IPS-18a (cell line): ENCODE measurements at regions not wholly inside any gene's neighbourhood (a gene's known extent, or its start where the extent isn't known, plus 50 kb on each side); places are given as distances from the start of the nearest gene placed in this dataset.
"Not testable (repeated sequence)": the region's sequence is repeated elsewhere in the genome, so short reads cannot be mapped to it uniquely, and the experiment has no call there.

ENCODE experiments used
- H3K27ac ChIP-seq: one replicate; pipeline ENCODE4 v1.5.1; 2013; ENCODE audit warnings: low read length
- H3K27me3 ChIP-seq: one replicate; pipeline ENCODE4 v1.6.1; 2013; ENCODE audit warnings: mild to moderate bottlenecking, low read length; ENCODE audit not compliant: control insufficient read depth, insufficient read depth
- H3K36me3 ChIP-seq: one replicate; pipeline ENCODE4 v1.6.1; 2013; ENCODE audit warnings: low read depth, low read length; ENCODE audit not compliant: control insufficient read depth
- H3K4me1 ChIP-seq: one replicate; pipeline ENCODE4 v1.6.1; 2013; ENCODE audit warnings: low read depth, low read length; ENCODE audit not compliant: control insufficient read depth
- H3K4me3 ChIP-seq: one replicate; pipeline ENCODE4 v1.5.1; 2013; ENCODE audit warnings: low read length
- H3K9ac ChIP-seq: one replicate; pipeline ENCODE4 v1.6.1; 2013; ENCODE audit warnings: mild to moderate bottlenecking, low read length, moderate library complexity
- H3K9me3 ChIP-seq: one replicate; pipeline ENCODE4 v1.6.1; 2013; ENCODE audit warnings: low read depth, low read length; ENCODE audit not compliant: control insufficient read depth

DNA sequence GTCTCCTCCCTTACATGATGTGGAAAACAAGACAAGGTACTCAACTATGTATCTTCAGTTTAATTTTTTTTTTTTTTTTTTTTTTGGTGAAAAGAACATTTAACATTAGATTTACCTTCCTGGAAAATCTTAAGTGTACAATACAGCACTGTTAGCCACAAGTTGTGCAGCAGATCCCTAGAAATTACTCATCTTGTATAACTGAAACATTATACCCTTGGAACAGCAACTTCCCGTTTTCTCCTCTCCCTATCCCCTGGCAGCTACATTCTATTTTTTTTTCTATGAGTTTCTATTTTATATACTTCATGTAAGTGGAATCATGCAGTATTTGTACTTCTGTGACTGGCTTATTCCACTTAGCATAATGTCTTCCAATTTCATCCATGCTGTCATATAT is 421.9 kb upstream of the FTMT start:
- Histone ChIP-seq H3K27me3 (no peaks in the 10 kb centered on the region), H3K4me3 (no peak overlapping the region), H3K4me1 (no peaks in the 10 kb centered on the region), H3K9me3 (no peaks in the 10 kb centered on the region), H3K27ac (no peak overlapping the region), H3K36me3 (no peaks in the 10 kb centered on the region), H3K9ac (no peak overlapping the region)

DNA sequence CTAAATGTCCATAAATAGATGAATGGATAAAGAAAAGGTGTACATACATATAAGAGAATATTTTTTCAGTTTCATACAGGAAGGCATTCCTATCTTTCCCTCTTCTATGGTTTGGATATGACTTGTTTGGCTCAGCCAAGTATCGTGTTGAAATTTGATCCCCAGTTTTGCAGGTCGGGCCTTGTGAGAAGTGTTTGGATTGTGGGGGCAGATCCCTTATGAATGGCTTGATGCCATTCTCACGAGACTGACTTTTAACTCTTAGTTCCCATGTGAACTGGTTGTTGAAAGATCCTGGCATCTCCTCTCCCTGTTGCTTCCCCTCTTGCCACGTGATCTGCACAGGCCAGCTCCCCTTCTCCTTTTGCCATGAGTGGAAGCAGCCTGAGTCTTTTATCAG is 421.1 kb upstream of the FTMT start:
- Histone ChIP-seq H3K36me3 (no peaks in the 10 kb centered on the region), H3K9me3 (no peaks in the 10 kb centered on the region), H3K4me1 (no peaks in the 10 kb centered on the region), H3K27ac (no peak overlapping the region), H3K27me3 (no peaks in the 10 kb centered on the region), H3K9ac (no peak overlapping the region), H3K4me3 (no peak overlapping the region)

DNA sequence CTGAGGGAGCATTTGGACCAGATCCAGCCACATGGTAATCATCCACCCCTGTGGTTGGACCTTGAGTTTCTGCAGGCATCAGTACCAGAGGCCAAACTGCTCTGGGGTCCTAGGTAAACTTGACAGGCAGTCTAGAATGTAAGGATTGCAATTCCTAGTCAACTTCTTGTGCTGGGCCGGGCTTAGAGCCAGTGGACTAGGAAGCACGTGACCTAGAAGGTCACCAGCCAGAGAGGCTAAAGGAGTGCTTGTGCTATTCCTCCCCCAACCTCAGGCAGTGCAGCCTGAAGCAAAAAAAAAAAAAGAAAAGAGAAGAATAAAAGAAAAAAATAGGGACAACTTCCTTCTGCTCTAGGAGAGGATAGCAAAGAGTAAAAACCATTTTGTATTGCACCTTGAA is 406.2 kb upstream of the FTMT start:
- Histone ChIP-seq H3K4me3 (no peak overlapping the region), H3K9ac (no peak overlapping the region), H3K27me3 (no peaks in the 10 kb centered on the region), H3K4me1 (no peaks in the 10 kb centered on the region), H3K36me3 (no peaks in the 10 kb centered on the region), H3K27ac (no peak overlapping the region), H3K9me3 (no peaks in the 10 kb centered on the region)

DNA sequence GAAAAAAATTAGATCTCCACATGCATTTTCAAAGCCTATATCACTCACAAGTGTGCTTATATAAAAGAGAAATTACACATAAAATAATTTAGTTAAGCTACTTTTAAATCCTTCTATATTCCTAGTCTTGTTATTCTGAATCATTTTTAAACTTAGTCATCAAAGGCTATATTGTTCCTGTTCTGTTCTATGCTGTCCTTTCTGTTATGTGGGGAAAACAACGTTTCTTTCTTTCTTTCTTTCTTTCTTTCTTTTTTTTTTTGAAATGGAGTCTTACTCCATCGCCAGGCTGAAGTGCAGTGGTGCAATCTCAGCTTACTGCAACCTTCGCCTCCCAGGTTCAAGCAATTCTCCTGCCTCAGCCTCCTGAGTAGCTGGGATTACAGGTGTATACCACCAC is 389.2 kb upstream of the FTMT start:
- no peaks in the 10 kb centered on the region for H3K36me3 ChIP-seq
- H3K9ac ChIP-seq: no peak overlapping the region
- H3K4me1 ChIP-seq: no peaks in the 10 kb centered on the region
- H3K9me3 ChIP-seq: no peaks in the 10 kb centered on the region
- H3K27ac ChIP-seq: no peak overlapping the region
- no peaks in the 10 kb centered on the region for H3K27me3 ChIP-seq
- H3K4me3 ChIP-seq: no peak overlapping the region

DNA sequence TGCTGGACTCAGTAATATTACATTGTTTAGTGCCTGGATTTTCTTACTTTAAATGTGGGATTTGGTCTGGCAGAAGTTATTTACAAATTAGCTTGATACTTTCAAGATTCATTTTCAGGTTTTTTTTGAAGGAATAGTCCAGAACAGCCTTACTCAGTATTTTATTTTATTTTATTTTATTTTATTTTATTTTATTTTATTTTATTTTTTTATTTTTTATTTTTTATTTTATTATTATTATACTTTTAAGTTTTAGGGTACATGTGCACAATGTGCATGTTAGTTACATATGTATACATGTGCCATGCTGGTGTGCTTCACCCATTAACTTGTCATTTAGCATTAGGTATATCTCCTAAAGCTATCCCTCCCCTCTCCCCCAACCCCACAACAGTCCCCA is 380.5 kb upstream of the FTMT start:
- not testable (repeated sequence) for H3K36me3 ChIP-seq

DNA sequence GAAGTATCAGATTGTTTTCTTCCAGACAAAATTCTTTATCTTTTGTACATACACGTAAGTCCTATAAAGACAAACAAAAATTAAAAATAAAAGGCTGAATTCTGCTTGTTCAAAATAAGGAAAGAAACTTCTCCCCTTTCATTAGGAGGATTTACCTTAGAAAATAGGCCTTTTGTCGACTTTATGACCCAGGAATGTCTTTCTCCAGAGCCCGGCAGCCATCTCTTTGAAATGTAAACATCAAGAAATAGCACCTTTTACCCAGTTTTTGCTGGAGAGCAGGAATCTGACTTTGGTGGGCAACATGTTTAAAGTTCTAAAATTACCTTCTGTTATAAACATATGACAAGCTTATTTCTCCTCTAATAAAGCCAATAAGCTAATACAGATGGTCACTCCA is 373.0 kb upstream of the FTMT start:
- no peak overlapping the region for H3K9ac ChIP-seq
- no peak overlapping the region for H3K27ac ChIP-seq
- H3K36me3 ChIP-seq: no peaks in the 10 kb centered on the region
- no peaks in the 10 kb centered on the region for H3K27me3 ChIP-seq
- no peaks in the 10 kb centered on the region for H3K9me3 ChIP-seq
- peaks cover 16% of the 10 kb centered on the region for H3K4me1 ChIP-seq
- peak overlapping the region; percentile 1 for H3K4me3 ChIP-seq

More for the DNA sequence above, 380.5 kb upstream of the FTMT start:
- not testable (repeated sequence) for H3K4me1 ChIP-seq, H3K9me3 ChIP-seq, H3K27ac ChIP-seq, H3K4me3 ChIP-seq, H3K9ac ChIP-seq, H3K27me3 ChIP-seq

DNA sequence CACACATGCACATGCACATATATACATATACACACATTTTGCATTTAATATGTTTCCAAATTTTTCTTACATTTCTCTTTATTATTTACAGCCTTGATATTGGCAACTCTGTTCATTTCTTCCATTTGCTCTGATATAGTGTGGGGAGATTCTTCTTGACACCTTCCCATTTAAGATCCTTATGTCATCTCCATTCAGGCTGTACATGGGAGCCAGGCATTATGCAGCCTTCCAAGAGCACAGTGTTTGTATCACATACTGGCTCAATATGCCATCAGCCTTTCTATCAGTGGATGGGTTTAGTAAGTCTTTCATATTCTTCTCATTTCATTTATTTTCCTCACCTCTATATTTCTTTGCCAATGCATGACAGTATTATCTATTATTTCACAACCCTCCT is 372.3 kb upstream of the FTMT start:
- Histone ChIP-seq H3K4me1 (peaks cover 16% of the 10 kb centered on the region), H3K36me3 (no peaks in the 10 kb centered on the region), H3K9ac (no peak overlapping the region), H3K27me3 (no peaks in the 10 kb centered on the region), H3K4me3 (no peak overlapping the region), H3K9me3 (no peaks in the 10 kb centered on the region), H3K27ac (no peak overlapping the region)

DNA sequence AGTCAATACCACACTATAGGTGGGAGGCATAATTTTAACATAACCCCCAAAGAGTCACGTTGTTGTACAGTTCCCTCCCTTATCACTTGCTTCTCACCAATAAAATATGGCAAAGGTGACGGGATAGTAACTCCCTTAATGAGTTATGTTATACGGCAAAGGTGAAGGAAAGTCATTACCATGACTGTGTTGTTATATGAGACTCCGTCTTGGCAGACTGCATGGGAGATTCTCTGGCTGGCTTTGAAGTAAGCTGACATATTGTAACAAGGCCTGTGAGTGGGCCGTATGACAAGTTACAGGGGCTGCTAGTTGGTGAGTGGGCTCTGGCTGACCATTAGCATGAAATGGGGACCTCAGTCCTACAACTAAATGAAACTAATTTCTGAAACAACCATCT is 366.4 kb upstream of the FTMT start:
- Histone ChIP-seq H3K36me3 (no peaks in the 10 kb centered on the region), H3K27ac (no peak overlapping the region), H3K9ac (no peak overlapping the region), H3K9me3 (no peaks in the 10 kb centered on the region), H3K27me3 (no peaks in the 10 kb centered on the region), H3K4me1 (no peaks in the 10 kb centered on the region), H3K4me3 (no peak overlapping the region)

DNA sequence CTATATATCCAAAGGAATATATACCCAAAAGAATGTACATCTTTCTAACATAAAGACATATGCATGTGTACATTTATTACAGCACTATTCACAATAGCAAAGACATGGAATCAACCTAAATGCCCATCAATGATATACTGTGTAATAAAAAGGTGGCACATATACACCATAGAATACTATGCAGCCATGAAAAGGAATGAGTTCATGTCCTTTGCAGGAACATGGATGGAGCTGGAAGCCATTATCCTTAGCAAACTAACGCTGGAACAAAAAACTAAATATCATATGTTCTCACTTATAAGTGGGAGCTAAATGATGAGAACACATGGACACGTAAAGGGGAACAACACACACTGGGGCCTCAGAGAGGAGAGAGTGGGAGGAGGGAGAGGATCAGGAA is 365.7 kb upstream of the FTMT start:
- not testable (repeated sequence) for H3K4me3 ChIP-seq, H3K36me3 ChIP-seq, H3K27me3 ChIP-seq, H3K9me3 ChIP-seq, H3K9ac ChIP-seq, H3K27ac ChIP-seq, H3K4me1 ChIP-seq

DNA sequence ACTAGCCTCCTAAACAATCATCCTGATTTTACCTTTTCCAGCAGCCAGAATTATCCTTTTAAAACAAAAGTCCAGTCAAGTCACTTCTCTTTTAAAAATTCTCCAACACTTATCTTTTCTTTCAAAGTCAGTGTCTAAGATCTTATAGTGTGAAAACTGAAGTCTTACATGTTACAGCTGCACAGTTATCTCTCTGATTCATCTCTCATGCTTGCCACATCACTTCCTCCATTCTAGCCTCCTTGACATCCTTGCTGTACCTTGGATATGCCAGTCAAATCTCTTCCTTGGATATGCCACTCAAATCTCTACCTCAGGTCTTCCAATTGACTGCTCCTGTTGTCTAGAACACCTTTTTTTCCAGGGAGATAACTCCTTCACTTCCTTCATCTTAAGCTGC is 361.7 kb upstream of the FTMT start:
- no peak overlapping the region for H3K27ac ChIP-seq
- H3K9ac ChIP-seq: no peak overlapping the region
- H3K9me3 ChIP-seq: no peaks in the 10 kb centered on the region
- H3K27me3 ChIP-seq: no peaks in the 10 kb centered on the region
- H3K36me3 ChIP-seq: no peaks in the 10 kb centered on the region
- H3K4me3 ChIP-seq: no peak overlapping the region
- H3K4me1 ChIP-seq: no peaks in the 10 kb centered on the region

DNA sequence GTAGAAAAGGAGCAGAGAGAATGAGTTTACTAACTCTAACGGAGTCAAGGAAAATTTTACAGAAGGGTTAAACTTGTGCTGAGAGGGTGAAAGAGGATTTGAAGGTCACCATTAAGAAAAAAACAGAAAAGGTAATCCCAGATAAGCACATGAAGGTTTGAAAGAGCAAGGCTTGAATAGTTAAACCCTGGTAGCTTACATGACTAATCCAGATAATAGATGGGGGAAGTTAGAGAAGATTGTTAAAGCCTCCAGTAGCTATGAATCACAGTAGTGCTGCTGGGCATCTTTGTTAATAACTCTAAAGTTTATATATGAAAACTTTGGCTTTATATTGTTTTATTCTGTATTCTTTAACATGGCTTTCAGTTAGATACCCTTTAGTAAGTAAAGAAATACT is 354.5 kb upstream of the FTMT start:
- H3K4me3 ChIP-seq: no peak overlapping the region
- no peak overlapping the region for H3K9ac ChIP-seq
- H3K4me1 ChIP-seq: peaks cover 13% of the 10 kb centered on the region
- H3K27me3 ChIP-seq: no peaks in the 10 kb centered on the region
- H3K27ac ChIP-seq: no peak overlapping the region
- no peaks in the 10 kb centered on the region for H3K9me3 ChIP-seq
- H3K36me3 ChIP-seq: no peaks in the 10 kb centered on the region

DNA sequence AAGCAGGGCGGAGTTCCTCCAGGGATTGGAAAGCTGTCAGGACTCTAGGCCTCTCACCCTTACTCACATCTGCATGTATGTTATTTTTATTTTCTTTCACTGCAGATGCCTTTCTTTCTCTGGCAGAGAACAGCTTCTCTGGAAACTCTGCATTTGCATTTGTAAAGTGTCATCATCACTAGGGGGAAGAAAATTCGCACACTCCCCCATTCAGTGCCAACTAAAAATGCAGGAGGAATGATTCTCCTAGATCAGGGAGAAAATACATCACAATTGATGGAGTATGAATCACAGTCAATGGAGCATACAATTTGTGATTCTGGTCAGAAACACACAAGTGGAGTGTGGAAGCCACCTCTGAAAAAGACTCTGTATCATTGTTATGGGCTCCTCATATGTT is 351.4 kb upstream of the FTMT start:
- H3K4me3 ChIP-seq: peak overlapping the region; percentile 4
- no peaks in the 10 kb centered on the region for H3K27me3 ChIP-seq
- no peak overlapping the region for H3K27ac ChIP-seq
- no peaks in the 10 kb centered on the region for H3K36me3 ChIP-seq
- no peak overlapping the region for H3K9ac ChIP-seq
- peaks cover 28% of the 10 kb centered on the region for H3K4me1 ChIP-seq
- H3K9me3 ChIP-seq: no peaks in the 10 kb centered on the region
